ENCODE measurements at regions not wholly inside any gene's neighbourhood (a gene's known extent, or its start where the extent isn't known, plus 50 kb on each side); places are given as distances from the start of the nearest gene placed in this dataset.
"Not testable (repeated sequence)": the region's sequence is repeated elsewhere in the genome, so short reads cannot be mapped to it uniquely, and the experiment has no call there.

GRCh38 chr5:177857642-177858200, 75.0 kb upstream of the FAM153A start:
- not testable (repeated sequence) for DNase-seq

DNA sequence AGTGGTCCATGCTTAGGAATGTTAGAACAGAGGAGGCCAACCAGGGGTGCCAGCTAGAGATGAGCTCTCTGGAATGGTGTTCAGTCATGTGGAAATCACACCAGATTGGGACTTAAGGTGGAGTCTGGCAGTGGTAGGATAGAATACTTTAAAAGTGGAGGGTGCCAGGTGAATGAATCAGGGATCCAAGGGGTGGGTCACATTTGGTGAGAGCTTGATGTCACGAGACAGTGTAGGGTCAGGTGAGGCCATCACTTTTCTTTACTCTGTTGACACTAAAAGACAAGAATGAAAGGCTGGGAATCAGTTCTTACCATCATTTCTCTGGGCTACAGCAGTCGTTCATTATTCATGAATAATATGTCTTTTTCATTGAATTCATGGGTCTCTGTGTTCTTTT, 73.8 kb upstream of the FAM153A start:
- DNase-seq: not testable (repeated sequence)

- DNase-seq: not testable (repeated sequence)
These were observed 65.2 kb upstream of the FAM153A start for GRCh38 chr5:177847914-177848313.

DNA sequence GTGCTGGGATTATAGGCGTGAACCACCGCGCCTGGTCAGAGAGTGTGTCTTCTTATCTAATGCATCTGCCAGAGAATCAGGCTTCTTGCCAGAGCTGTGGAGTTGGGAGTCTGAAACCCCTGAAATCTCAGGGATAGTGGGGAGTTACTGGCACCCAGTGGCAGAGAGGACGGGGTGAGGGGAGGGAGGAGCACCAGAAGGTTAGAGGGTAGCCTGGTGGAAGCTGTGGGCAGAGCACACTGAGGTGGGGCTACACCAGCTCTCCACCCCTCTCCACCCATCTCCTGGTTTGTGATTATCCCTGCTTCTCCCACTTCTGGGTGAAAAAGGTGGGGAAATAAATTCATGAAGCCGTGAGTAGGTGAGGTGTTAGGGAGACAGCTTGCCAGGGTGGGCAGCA, 63.9 kb upstream of the FAM153A start:
- DNase-seq: not testable (repeated sequence)

- DNase-seq: not testable (repeated sequence)
These were observed 63.2 kb upstream of the FAM153A start for GRCh38 chr5:177845906-177846305.

DNA sequence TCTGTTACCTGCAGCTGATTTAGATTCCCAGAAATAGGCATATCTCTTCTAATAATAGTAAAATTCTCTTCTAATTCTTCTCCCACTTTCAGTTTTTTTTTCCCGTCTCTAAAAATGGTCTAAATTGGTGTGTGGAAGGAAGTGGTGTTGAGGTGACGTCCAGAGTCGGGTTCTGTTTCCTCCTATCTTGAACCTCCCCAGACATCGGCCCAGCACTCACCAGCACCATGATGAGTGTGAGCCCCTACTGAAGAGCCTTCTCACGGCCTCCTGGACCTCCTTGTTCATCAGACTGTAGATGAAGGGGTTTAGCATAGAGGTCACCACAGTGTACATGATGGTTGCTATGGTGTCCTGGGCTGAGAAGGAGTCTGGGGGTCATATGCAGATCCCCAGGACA, 53.5 kb upstream of the FAM153A start:
- not testable (repeated sequence) for DNase-seq
